HG03565 (cell line): ENCODE measurements at regions not wholly inside any gene's neighbourhood (a gene's known extent, or its start where the extent isn't known, plus 50 kb on each side); places are given as distances from the start of the nearest gene placed in this dataset.

Experiments
- ATAC-seq: cut with Tn5 transposase; IDR thresholded peaks from one replicate; pipeline ENCODE4 v1.9.1; 2021; ENCODE audit warnings: mild to moderate bottlenecking, moderate library complexity; ENCODE audit not compliant: unreplicated experiment

- ATAC-seq: no peak
These were observed 149.4 kb upstream of the BMP2 start for GRCh38 chr20:6618051-6618450.

DNA sequence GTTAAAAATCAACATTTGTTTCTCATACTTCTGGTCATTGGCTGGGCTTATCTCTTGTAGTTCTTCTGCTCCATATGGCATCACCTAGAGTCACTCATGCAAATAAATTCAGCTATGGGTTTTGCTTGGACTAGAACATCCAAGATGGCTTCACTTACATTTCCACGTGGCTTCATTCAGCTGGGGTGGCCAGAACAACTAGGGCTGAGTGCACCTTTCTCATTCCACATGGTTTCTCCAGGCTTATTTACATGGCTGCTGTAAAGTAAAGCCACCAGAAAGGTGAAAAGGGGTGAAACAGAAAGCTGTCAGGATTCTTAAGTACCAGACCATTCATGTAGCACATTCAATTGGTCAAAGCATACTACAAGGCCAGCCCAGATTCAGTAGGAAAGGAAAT, 151.1 kb upstream of the BMP2 start:
- no peak for ATAC-seq

DNA sequence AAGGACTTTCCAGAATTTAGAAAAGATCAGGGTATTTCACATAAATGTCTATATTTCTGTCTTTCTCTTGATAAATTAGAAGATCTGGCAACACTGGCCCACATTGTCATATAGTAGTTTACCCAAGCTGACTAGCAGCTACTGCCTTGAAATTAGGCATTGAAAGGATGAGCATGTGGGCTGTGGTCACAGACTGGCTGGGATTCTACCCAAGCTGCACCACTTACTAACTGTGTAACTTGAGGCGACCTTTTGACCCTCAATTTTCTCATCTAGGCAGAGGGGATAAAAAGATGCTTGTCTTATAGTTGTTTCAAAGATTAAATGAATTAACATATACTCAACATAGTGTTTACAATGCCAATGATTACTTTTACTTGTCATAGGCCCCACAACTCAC, 152.7 kb upstream of the BMP2 start:
- ATAC-seq: no peak

DNA sequence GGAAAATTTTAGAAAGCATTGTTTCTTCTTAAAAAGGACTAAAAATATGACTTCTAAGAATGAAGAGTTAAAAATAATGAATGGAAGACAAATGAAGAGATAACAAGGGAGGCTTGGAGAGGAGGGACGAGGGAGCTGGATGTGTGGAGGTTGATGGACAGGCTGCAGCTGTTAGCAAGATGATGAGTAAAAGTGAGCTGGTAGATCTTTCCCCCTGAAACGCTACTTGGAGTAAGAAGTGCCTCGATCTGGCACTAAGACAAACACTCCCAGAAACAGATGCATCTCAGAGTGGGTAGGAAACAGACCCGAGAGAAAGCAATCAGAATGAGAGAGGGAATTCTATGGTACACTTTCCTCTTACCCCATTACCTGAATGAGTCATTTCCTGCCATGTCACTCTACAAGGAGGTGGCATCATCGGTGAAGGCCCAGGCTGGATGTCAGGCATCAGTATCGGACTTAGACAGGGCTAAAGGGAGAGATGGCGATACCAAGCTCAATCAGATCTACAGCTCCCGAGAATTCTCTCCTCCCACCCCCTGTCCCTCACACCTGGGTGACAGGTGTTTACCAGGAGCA, 154.1 kb upstream of the BMP2 start:
- no peak for ATAC-seq

DNA sequence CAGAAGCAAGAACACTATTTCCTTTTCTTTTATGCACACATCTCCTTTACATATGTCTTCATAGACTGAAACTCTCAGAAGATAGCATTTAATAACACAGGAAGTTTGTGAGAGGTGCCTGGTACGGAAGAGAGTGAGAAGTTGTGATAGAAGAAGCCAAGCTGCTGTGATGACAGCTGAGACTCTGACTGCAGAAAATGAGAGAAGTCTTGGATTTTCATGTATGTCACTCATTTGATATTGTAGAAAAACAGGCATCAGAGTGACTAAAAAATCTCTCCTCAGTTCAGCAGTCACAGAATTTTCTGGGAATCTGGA, 154.9 kb upstream of the BMP2 start:
- no peak for ATAC-seq

DNA sequence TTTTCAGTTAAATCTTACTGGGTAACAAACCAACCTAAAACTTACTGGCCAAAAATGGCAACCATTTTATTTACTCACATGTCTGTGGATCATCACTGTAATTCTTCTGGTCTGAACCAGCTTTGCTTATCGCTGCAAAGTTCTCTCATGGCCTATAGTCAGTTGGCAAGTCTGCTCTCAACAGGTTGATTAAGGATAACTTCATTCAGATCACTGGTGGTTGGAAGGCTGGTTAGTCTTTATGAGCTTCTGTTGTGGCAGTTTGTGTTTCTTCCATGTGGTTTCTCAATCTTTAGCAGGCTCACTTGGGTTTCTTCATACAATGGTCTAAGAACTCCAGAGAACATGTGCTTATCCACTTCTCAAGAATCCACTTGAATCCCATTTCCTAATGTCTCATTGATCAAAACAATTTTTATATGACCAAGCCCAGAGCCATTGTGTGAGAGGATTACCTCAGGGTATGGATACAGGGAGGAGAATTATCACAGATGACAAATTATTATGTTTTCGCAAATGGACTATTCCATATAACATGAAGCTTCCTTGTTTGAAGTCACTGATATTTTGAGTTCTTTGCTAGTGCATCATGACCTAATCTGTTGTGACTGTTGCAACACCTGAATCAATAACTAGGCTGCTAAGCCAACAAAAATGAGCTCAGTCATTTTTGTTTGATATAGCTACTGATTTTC, 155.4 kb upstream of the BMP2 start:
- ATAC-seq: no peak

DNA sequence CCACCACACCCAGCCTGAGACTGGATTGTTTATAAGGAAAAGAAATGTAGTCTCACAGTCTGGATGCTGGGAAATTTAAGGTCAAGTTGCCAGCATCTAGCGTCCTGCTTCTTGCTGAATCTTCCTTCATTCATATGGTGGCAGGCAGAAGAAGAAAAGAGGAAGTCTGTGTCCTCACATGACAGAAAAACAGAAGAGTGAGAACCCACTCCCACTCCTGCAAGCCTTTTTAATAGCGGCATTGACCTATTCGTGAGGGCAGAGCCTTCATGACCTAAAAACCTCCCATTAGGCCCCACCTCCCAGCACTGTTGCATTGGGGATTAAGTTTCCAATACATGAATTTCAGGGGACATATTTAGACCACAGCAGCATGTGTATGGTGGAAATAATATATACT, 160.8 kb upstream of the BMP2 start:
- no peak for ATAC-seq

DNA sequence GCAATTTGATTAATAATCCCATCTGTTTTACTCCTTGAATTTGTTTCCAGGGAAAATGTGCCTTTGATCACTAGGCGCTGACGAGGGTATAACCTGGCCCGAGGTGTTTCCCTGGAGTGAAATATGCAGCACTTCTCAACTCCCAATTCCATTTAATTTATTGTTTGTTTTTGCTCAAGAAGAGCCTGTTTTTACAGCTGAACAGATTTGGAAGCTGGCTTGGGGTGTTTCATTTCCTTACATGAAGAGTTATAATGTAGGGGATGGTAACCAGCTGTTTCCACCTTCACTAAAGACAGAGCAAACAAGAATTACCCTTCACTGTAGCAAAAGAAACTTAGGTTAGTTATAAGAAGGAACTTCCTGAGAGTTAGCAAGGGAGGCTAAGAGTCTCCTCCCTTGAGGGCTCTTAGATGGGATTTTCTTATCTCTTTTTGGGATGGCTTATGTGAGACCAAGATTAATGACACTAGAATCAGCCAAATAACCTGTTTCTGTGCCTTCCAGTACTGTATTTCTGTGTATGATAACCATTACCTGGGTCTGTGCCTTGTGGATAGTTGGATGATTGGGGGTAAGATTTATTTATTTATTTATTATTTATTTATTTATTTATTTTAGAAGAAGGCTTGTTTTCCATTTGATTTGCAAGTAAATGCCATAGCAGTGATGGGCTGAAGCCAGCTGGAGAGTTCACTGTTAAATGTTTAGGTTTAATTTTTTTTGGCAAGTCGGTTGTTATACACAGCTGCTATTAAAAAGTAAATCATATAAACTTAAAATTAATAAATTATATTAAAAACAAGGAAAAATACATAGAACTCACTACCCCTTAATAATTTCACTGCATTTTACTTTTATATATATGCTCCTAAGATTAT, 162.2 kb upstream of the BMP2 start:
- ATAC-seq: no peak

GRCh38 chr20:6604179-6604578, 163.3 kb upstream of the BMP2 start:
- ATAC-seq: no peak

- ATAC-seq: no peak
These were observed 167.4 kb upstream of the BMP2 start for GRCh38 chr20:6599876-6600735.

GRCh38 chr20:6595704-6596103, 171.8 kb upstream of the BMP2 start:
- no peak for ATAC-seq

GRCh38 chr20:6590891-6591637, 176.4 kb upstream of the BMP2 start:
- ATAC-seq: no peak

GRCh38 chr20:6588296-6588695, 179.2 kb upstream of the BMP2 start:
- no peak for ATAC-seq

DNA sequence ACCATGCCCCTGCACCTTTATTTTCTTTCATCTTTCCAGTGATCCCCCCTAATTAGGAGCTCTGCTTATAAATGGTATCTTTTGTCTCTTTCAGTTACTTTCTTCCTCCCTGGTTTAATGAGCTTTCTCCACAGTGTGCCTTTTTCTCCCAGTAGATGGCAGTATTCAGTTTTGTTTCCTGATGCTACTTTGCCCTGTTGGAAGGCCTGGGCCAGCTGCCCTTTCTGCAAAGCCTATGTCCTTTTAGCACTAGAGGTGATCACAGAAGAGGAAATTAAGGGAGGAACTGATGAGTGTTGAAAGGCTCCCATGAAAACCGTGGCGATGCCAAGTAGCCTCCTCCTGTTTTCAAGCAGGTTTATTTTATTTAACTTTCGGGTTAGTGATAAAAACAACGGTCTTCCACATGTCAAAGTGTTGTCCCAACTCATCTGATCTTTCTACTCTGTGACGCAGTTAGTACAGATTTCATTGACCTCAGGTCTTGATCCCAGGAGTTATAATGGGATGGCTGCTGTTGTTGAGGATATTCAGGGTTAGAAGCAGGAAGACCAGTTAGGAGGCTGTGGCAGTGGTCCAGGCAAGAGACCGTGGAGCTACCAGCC, 184.2 kb upstream of the BMP2 start:
- peak; percentile 72 for ATAC-seq

DNA sequence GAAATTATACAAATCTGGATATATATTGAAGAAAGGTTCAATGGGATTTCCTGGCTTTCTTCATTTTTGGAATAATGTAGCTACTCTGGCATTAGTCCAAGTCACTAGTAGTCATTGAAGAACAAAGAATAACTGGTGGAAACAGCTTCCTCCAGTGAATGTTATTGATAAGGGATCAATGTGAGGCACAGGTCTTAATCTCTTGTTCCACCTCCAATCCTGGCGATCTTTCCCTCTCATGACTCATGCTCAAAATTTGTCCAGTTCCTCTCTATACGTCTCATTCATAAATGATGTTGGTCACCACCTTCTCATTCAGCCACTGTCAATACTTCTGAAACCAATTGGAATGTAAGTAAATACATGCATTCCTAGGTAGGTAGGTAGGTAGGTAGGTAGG, 185.0 kb upstream of the BMP2 start:
- no peak for ATAC-seq

DNA sequence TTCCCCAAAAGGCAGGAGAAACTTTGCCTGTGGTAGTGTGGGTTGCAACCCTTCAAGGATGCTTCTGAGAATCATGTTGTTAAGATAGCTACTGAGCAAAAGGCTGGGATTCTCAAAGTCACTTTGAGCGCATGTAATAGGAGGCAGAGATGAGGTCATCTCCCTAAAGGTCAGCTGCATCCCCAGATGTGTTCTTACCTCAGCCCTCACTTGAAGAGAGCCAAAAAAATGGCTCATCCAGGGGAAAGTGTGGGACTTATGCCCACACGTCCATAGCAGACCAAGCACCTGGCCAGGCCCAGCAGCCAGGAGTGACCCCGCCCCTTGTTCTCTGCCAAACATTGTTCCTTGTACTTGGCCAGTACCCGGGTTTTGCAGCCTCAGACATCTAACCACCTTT, 187.0 kb upstream of the BMP2 start:
- no peak for ATAC-seq

DNA sequence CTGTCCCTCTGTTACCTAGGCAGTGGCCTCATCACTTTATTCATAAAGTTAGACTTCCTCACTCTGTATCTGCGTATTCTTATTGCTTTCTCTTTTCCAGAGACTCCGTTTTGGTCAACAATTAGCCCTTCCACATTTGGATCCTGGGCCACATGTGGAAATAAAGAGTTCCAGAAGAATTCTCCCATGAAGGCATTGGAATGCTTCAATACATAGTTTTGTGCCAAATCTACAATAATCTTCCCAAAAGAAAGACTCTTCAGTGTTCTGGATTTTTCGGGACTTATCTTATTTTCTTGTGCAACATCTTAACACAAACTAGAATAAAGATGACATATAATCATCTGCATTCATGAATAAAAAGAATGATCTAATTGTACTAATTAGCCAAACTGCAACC, 187.7 kb upstream of the BMP2 start:
- no peak for ATAC-seq

DNA sequence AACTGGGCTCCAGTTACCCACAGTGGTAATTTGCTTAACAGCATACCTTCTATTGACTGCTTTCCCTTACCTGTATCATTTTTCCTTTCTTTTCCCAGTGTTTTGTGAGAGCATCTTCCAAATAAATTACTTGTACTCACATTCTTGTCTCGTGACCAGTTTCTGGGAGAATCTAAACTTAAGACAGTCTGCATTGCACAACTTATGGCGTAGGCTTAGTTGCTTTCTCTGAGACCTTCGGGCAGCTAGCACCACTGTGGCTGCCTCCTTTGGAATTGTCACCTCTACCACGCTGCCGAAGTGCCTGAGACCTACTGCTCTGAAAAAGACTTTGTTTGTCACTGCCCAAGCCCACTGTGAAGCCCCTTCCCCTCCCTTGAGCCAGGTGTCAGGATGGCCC, 188.1 kb upstream of the BMP2 start:
- ATAC-seq: no peak

DNA sequence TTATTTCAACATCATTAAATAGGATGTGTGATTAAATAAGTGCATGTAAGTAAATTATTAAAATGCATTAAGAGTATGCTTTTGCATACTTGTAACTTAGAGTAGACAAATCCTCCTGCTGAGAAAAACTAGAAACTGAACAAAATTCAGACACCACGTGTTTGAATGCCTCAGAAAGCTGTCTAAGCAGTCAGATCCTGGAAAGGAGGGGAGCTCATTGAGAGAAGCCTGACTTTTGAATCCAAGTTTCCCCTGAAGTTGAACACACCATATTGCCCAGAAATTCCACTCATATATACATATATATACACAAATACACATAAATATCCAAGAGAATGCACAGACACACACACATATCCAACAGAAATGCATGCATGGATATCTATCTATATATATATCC, 190.0 kb upstream of the BMP2 start:
- no peak for ATAC-seq

GRCh38 chr20:6576726-6577125, 190.8 kb upstream of the BMP2 start:
- ATAC-seq: no peak
